Upper lobe of right lung (tissue), 1 donor: ENCODE measurements at regions not wholly inside any gene's neighbourhood (a gene's known extent, or its start where the extent isn't known, plus 50 kb on each side); places are given as distances from the start of the nearest gene placed in this dataset.
A peak's percentile ranks its signal among the peaks of the same experiment; 100 is the strongest.

ENCODE experiments used
- ATAC-seq: fragments of 200-7000 bp; cut with Tn5 transposase; one replicate; pipeline ENCODE4 v1.9.1; 2020; ENCODE audit warnings: mild to moderate bottlenecking, moderate library complexity
- DNase-seq: peaks from one replicate; pipeline ENCODE4 v3.0.0-alpha.2; 2020
- H3K27ac ChIP-seq: fragments of 200-600 bp; one replicate; pipeline ENCODE4 v1.8.0; 2022
- H3K27me3 ChIP-seq: fragments of 200-600 bp; one replicate; pipeline ENCODE4 v1.8.0; 2022; ENCODE audit warnings: mild to moderate bottlenecking
- H3K36me3 ChIP-seq: fragments of 200-600 bp; one replicate; pipeline ENCODE4 v1.8.0; 2022
- H3K4me1 ChIP-seq: fragments of 200-600 bp; one replicate; pipeline ENCODE4 v1.8.0; 2022
- H3K4me3 ChIP-seq: fragments of 200-600 bp; one replicate; pipeline ENCODE4 v1.8.0; 2022; ENCODE audit warnings: mild to moderate bottlenecking
- H3K9me3 ChIP-seq: fragments of 200-600 bp; one replicate; pipeline ENCODE4 v1.8.0; 2022
- CTCF ChIP-seq: fragments of 200-600 bp; IDR thresholded peaks from one replicate; pipeline ENCODE4 v1.8.0; 2022; ENCODE audit warnings: antibody characterized with exemption
- intact Hi-C: fragments of 100-400 bp; cut with DNase I; formaldehyde crosslinking; loops from one replicate; pipeline ENCODE4 v1.11.0; 2022
- donor health status: DM: no; HTN: yes; CAD: no; lungs with severe emphysema.

- H3K27ac ChIP-seq: peak overlapping the region; percentile 42
- peak; percentile 67 for ATAC-seq
- intact Hi-C loops: no loop called here
Measured at GRCh38 chr6:134447883-134448387, 130.0 kb upstream of the SGK1 start.

GRCh38 chr6:134447423-134447822 is 129.5 kb upstream of the SGK1 start:
- Histone ChIP-seq H3K36me3 (no peaks in the 10 kb centered on the region), H3K9me3 (no peaks in the 10 kb centered on the region), H3K4me1 (peaks cover 18% of the 10 kb centered on the region), H3K27ac (peak overlapping the region; percentile 56), H3K27me3 (no peaks in the 10 kb centered on the region), H3K4me3 (no peak overlapping the region)
- ATAC-seq (no peak), DNase-seq (no peak)
- intact Hi-C loops: no loop called here
- no peak for TF ChIP-seq CTCF

More at GRCh38 chr6:134447883-134448387, 130.0 kb upstream of the SGK1 start:
- Histone ChIP-seq H3K9me3 (no peaks in the 10 kb centered on the region), H3K27me3 (no peaks in the 10 kb centered on the region), H3K4me3 (no peak overlapping the region), H3K4me1 (peaks cover 18% of the 10 kb centered on the region), H3K36me3 (no peaks in the 10 kb centered on the region)
- no peak for TF ChIP-seq CTCF
- no peak for DNase-seq

- no peak for TF ChIP-seq CTCF
- Histone ChIP-seq H3K27me3 (no peaks in the 10 kb centered on the region), H3K4me3 (no peak overlapping the region), H3K36me3 (no peaks in the 10 kb centered on the region), H3K27ac (no peak overlapping the region), H3K9me3 (no peaks in the 10 kb centered on the region), H3K4me1 (peaks cover 18% of the 10 kb centered on the region)
- DNase-seq (no peak), ATAC-seq (no peak)
- intact Hi-C loops: no loop called here
Measured at GRCh38 chr6:134446896-134447295, 129.0 kb upstream of the SGK1 start.

- intact Hi-C loops: no loop called here
- no peaks in the 10 kb centered on the region for H3K9me3 ChIP-seq
- ATAC-seq (no peak), DNase-seq (no peak)
- no peaks in the 10 kb centered on the region for H3K27me3 ChIP-seq
- H3K4me1 ChIP-seq: peaks cover 18% of the 10 kb centered on the region
- H3K4me3 ChIP-seq: no peak overlapping the region
- no peak for TF ChIP-seq CTCF
- H3K36me3 ChIP-seq: no peaks in the 10 kb centered on the region
- H3K27ac ChIP-seq: no peak overlapping the region
Measured at GRCh38 chr6:134446218-134446848, 128.4 kb upstream of the SGK1 start.

- intact Hi-C loops: no loop called here
- H3K9me3 ChIP-seq: no peaks in the 10 kb centered on the region
- no peak overlapping the region for H3K27ac ChIP-seq
- no peaks in the 10 kb centered on the region for H3K36me3 ChIP-seq
- no peaks in the 10 kb centered on the region for H3K27me3 ChIP-seq
- peaks cover 18% of the 10 kb centered on the region for H3K4me1 ChIP-seq
- no peak overlapping the region for H3K4me3 ChIP-seq
- ATAC-seq: no peak
- no peak for TF ChIP-seq CTCF
- no peak for DNase-seq
Measured at GRCh38 chr6:134443009-134443408, 125.1 kb upstream of the SGK1 start.
